ENCODE measurements at regions not wholly inside any gene's neighbourhood (a gene's known extent, or its start where the extent isn't known, plus 50 kb on each side); places are given as distances from the start of the nearest gene placed in this dataset.

DNA sequence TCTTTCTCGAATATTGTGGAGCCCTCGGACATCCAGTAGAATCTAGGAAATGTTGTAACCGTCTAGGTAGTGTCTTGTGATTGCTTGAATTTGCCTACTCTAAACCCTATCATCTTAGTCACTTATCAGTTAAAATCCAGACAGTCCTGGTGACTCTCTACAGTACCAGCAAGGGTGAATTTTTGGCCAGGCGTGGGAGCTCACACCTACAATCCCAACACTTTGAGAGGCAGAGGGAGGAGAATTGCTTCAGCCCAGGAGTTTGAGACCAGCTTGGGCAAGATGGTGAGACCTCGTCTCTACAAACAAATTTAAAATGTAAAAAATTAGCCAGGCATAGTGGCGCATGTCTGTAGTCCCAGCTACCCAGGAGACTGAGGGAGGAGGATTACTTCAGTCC, 230.9 kb downstream of the CHRM3 start:
- WGBS, 5 donors: 84 to 97% (median 91%) methylated on average over 6 of the region's 6 CpGs
- no peaks in the 10 kb centered on the region for H3K36me3 ChIP-seq
- no peak overlapping the region for H3K4me3 ChIP-seq
- no peak for DNase-seq
- H3K4me1 ChIP-seq: no peaks in the 10 kb centered on the region
- H3K9me3 ChIP-seq: peaks cover 0 to 11% (median 3%) of the 10 kb centered on the region in 8 donors
- intact Hi-C loops (cut with DNase I; ENCODE audit: low total_unique reads): no loop called here
- no peak overlapping the region for H3K27ac ChIP-seq
- no peaks in the 10 kb centered on the region for H3K27me3 ChIP-seq (replicated peaks in 1 of 7)
- TF ChIP-seq POLR2AphosphoS5 (IDR thresholded peaks at IDR 0.05): no peak
- TF ChIP-seq, protein P1, sequence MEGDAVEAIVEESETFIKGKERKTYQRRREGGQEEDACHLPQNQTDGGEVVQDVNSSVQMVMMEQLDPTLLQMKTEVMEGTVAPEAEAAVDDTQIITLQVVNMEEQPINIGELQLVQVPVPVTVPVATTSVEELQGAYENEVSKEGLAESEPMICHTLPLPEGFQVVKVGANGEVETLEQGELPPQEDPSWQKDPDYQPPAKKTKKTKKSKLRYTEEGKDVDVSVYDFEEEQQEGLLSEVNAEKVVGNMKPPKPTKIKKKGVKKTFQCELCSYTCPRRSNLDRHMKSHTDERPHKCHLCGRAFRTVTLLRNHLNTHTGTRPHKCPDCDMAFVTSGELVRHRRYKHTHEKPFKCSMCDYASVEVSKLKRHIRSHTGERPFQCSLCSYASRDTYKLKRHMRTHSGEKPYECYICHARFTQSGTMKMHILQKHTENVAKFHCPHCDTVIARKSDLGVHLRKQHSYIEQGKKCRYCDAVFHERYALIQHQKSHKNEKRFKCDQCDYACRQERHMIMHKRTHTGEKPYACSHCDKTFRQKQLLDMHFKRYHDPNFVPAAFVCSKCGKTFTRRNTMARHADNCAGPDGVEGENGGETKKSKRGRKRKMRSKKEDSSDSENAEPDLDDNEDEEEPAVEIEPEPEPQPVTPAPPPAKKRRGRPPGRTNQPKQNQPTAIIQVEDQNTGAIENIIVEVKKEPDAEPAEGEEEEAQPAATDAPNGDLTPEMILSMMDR (IDR thresholded peaks at IDR 0.05 in 8 of 11, conservative IDR thresholded peaks at IDR 0.05 in 3 of 11): no peak
- no peak for TF ChIP-seq POLR2A (IDR thresholded peaks at IDR 0.05)

DNA sequence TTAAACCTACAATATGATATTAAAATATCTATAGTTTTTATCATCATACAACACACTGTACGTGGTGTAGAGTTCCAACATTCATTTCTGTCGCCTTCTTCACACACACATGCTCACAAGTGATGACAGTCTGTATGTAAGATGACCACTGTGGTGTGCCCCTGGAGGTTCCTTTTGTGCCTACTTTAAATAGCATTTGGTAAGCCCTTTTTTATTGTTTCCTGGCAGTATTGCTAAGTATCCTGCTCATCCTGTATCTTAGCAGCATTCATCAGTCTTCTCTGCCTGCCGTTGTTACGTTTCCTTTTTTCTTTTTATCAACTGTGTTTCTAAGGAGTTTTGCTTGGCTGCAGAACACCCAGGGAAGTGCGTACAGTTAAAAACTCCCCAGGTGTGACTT, 231.4 kb downstream of the CHRM3 start:
- Histone ChIP-seq H3K4me3 (no peak overlapping the region), H3K9me3 (peaks cover 0 to 16% (median 6%) of the 10 kb centered on the region in 8 donors), H3K4me1 (no peaks in the 10 kb centered on the region), H3K36me3 (no peaks in the 10 kb centered on the region), H3K27ac (no peak overlapping the region), H3K27me3 (replicated peaks in 1 of 7) (no peaks in the 10 kb centered on the region)
- no peak for DNase-seq
- WGBS, 5 donors: 64 to 73% (median 67%) methylated on average over 5 of the region's 5 CpGs
- TF ChIP-seq, protein P1 (IDR thresholded peaks at IDR 0.05 in 8 of 11, conservative IDR thresholded peaks at IDR 0.05 in 3 of 11): no peak
- TF ChIP-seq POLR2A (IDR thresholded peaks at IDR 0.05) (no peak), POLR2AphosphoS5 (IDR thresholded peaks at IDR 0.05) (no peak)
- intact Hi-C loops (cut with DNase I; ENCODE audit: low total_unique reads): no loop called here

DNA sequence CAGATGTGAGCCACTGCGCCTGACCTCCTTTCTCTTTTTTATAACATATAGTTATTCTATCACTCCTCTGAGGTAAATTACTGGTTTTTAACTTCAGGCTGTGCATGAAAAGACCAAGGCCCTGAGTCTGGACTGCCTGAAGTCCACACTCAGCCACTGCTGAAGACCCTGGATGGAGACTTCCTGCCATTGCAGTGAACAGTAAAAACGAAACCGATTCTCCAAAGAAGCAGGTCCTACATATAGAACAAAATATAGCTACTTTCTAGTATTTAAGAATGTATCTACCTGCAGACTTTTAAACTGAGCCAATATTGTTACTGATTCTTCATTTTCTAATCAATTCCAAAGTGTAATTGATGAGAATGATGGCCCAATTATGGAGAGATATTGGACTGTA, 232.8 kb downstream of the CHRM3 start:
- TF ChIP-seq, protein P1 (IDR thresholded peaks at IDR 0.05 in 8 of 11, conservative IDR thresholded peaks at IDR 0.05 in 3 of 11): no peak
- TF ChIP-seq POLR2AphosphoS5 (IDR thresholded peaks at IDR 0.05) (no peak), POLR2A (IDR thresholded peaks at IDR 0.05) (no peak)
- no peak for DNase-seq
- H3K4me1 ChIP-seq: no peaks in the 10 kb centered on the region
- peaks cover 0 to 19% (median 6%) of the 10 kb centered on the region in 8 donors for H3K9me3 ChIP-seq
- no peak overlapping the region for H3K4me3 ChIP-seq
- 88 to 96% (median 90%) methylated on average over 3 of the region's 3 CpGs for WGBS, 5 donors
- intact Hi-C loops (cut with DNase I; ENCODE audit: low total_unique reads): no loop called here
- H3K27me3 ChIP-seq (replicated peaks in 1 of 7): no peaks in the 10 kb centered on the region
- H3K36me3 ChIP-seq: no peaks in the 10 kb centered on the region
- H3K27ac ChIP-seq: no peak overlapping the region

DNA sequence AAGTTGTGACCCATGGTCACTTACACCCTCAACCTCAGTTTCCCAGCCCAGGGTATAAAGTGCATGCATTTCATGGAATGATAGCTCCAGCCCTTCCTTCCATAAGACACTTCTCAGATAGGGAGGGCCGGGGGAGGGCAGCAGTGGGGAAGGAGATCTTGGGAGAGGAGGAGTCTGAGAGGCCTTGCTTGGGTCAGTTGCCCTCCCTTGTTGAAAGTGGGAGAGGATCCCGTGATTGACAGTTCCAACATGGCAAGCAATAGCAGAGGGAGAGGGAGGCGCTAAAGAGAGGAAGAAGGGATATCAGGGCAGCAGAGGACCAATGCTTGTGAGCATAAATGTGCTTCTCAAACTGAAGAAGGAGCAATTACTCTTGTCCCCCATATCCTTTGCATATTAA, 244.4 kb downstream of the CHRM3 start:
- intact Hi-C loops (cut with DNase I; ENCODE audit: low total_unique reads): no loop called here
- H3K9me3 ChIP-seq: peaks cover 0 to 3% (median 0%) of the 10 kb centered on the region in 8 donors
- no peak overlapping the region for H3K27ac ChIP-seq
- H3K27me3 ChIP-seq (replicated peaks in 1 of 7): no peaks in the 10 kb centered on the region
- DNase-seq: no peak
- WGBS, 5 donors: 68 to 93% (median 80%) methylated on average over 3 of the region's 3 CpGs
- no peaks in the 10 kb centered on the region for H3K36me3 ChIP-seq
- TF ChIP-seq, protein P1 (IDR thresholded peaks at IDR 0.05 in 8 of 11, conservative IDR thresholded peaks at IDR 0.05 in 3 of 11): no peak
- TF ChIP-seq POLR2A (IDR thresholded peaks at IDR 0.05) (no peak), POLR2AphosphoS5 (IDR thresholded peaks at IDR 0.05) (no peak)
- no peak overlapping the region for H3K4me3 ChIP-seq
- no peaks in the 10 kb centered on the region for H3K4me1 ChIP-seq
